Fibroblast of lung (primary cell): ENCODE measurements at regions not wholly inside any gene's neighbourhood (a gene's known extent, or its start where the extent isn't known, plus 50 kb on each side); places are given as distances from the start of the nearest gene placed in this dataset.

ENCODE experiments used
- EZH2 ChIP-seq: IDR thresholded peaks from 2 replicates; pipeline ENCODE4 v1.5.1; 2012; ENCODE audit warnings: low read length, control low read depth, mild to moderate bottlenecking; ENCODE audit errors: missing control alignments
- TF ChIP-seq, protein P1 (sequence below), 2 donors: IDR thresholded peaks in 1 of 2; conservative IDR thresholded peaks in 1 of 2; 1 replicate in 1 of 2; 2 replicates in 1 of 2; pipeline ENCODE4 v1.5.1; 2011 to 2012; ENCODE audit warnings: low read length in 2 of 2, control low read depth in 1 of 2, inconsistent platforms in 1 of 2, low read depth in 1 of 2, mild to moderate bottlenecking in 1 of 2

DNA sequence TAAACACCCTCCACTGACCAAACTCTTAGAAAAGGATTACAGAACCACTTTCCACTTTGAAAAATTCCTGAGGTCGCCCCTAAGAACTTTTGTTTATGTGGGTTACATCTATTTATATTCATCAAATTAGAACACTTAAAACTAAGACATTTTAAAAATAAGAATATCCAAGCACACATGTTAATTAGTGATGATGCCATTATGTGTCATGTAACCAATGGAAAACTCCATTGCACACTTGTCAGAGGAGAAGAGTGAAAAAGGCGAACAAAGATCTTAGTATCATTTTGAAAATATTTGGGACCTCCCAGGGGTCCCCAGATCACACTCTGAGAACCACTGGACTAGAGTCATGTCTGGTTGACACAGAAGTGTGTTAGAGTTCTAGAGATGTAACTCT lies 882.4 kb upstream of the AMELY start:
- TF ChIP-seq, protein P1, sequence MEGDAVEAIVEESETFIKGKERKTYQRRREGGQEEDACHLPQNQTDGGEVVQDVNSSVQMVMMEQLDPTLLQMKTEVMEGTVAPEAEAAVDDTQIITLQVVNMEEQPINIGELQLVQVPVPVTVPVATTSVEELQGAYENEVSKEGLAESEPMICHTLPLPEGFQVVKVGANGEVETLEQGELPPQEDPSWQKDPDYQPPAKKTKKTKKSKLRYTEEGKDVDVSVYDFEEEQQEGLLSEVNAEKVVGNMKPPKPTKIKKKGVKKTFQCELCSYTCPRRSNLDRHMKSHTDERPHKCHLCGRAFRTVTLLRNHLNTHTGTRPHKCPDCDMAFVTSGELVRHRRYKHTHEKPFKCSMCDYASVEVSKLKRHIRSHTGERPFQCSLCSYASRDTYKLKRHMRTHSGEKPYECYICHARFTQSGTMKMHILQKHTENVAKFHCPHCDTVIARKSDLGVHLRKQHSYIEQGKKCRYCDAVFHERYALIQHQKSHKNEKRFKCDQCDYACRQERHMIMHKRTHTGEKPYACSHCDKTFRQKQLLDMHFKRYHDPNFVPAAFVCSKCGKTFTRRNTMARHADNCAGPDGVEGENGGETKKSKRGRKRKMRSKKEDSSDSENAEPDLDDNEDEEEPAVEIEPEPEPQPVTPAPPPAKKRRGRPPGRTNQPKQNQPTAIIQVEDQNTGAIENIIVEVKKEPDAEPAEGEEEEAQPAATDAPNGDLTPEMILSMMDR (conservative IDR thresholded peaks at IDR 0.05 in 1 of 2, IDR thresholded peaks at IDR 0.05 in 1 of 2; ENCODE audit: low read depth in 1 of 2, low read length in 2 of 2): no peak
- TF ChIP-seq EZH2: no peak
